GM21576 (cell line): ENCODE measurements at regions not wholly inside any gene's neighbourhood (a gene's known extent, or its start where the extent isn't known, plus 50 kb on each side); places are given as distances from the start of the nearest gene placed in this dataset.
A peak's percentile ranks its signal among the peaks of the same experiment; 100 is the strongest.

ENCODE experiments used
- ATAC-seq: cut with Tn5 transposase; IDR thresholded peaks from one replicate; pipeline ENCODE4 v1.9.1; 2021; ENCODE audit warnings: mild to moderate bottlenecking, moderate library complexity; ENCODE audit not compliant: unreplicated experiment

- no peak for ATAC-seq
Measured at GRCh38 chr15:66900586-66901310, 164.7 kb upstream of the SMAD3 start.

- no peak for ATAC-seq
Measured at GRCh38 chr15:66901336-66902100, 163.9 kb upstream of the SMAD3 start.

GRCh38 chr15:66905185-66905584 lies 160.2 kb upstream of the SMAD3 start:
- no peak for ATAC-seq

GRCh38 chr15:66905954-66906353 lies 159.4 kb upstream of the SMAD3 start:
- ATAC-seq = no peak

GRCh38 chr15:66906668-66907614 lies 158.5 kb upstream of the SMAD3 start:
- no peak for ATAC-seq

- peak; percentile 58 for ATAC-seq
Measured at GRCh38 chr15:66907826-66908743, 157.3 kb upstream of the SMAD3 start.

- no peak for ATAC-seq
Measured at GRCh38 chr15:66908744-66909095, 156.7 kb upstream of the SMAD3 start.

GRCh38 chr15:66909381-66909890 lies 156.0 kb upstream of the SMAD3 start:
- ATAC-seq = no peak

GRCh38 chr15:66911131-66911700 lies 154.2 kb upstream of the SMAD3 start:
- ATAC-seq = no peak

GRCh38 chr15:66912001-66912400 lies 153.4 kb upstream of the SMAD3 start:
- ATAC-seq = no peak

- ATAC-seq = no peak
Measured at GRCh38 chr15:66912441-66912840, 153.0 kb upstream of the SMAD3 start.

- ATAC-seq = no peak
Measured at GRCh38 chr15:66917904-66918448, 147.4 kb upstream of the SMAD3 start.

GRCh38 chr15:66919421-66919820 lies 146.0 kb upstream of the SMAD3 start:
- ATAC-seq = no peak

GRCh38 chr15:66921319-66921915 lies 144.0 kb upstream of the SMAD3 start:
- no peak for ATAC-seq

- no peak for ATAC-seq
Measured at GRCh38 chr15:66922608-66923007, 142.8 kb upstream of the SMAD3 start.

- ATAC-seq = no peak
Measured at GRCh38 chr15:66923438-66923881, 141.9 kb upstream of the SMAD3 start.

- no peak for ATAC-seq
Measured at GRCh38 chr15:66924889-66925288, 140.5 kb upstream of the SMAD3 start.

- ATAC-seq = no peak
Measured at GRCh38 chr15:66925721-66926120, 139.7 kb upstream of the SMAD3 start.
